ENCODE measurements at regions not wholly inside any gene's neighbourhood (a gene's known extent, or its start where the extent isn't known, plus 50 kb on each side); places are given as distances from the start of the nearest gene placed in this dataset.

- no peak for DNase-seq (ENCODE audit: low spot score)
- Mint-ChIP-seq H3K4me1 (peaks cover 45% of the 10 kb centered on the region), H3K36me3 (ENCODE audit: low read depth) (peaks cover 4% of the 10 kb centered on the region; the same call in 1 of the 3 replicates), H3K27me3 (ENCODE audit: insufficient read depth, low read depth, poor library complexity) (peaks cover 5% of the 10 kb centered on the region), H3K4me3 (no peak overlapping the region), H3K9me3 (no peaks in the 10 kb centered on the region; the same call in 2 of the 3 replicates), H3K27ac (peak overlapping the region; percentile 77)
- Histone ChIP-seq H3K27me3 (ENCODE audit: insufficient read depth) (no peaks in the 10 kb centered on the region), H3K4me2 (peak overlapping the region; percentile 49), H3K79me2 (replicated peaks; ENCODE audit: insufficient read depth) (no peaks in the 10 kb centered on the region), H3K36me3 (ENCODE audit: insufficient read depth) (no peaks in the 10 kb centered on the region), H3K27ac (ENCODE audit: low read depth) (peak overlapping the region; percentile 97; the same call in 1 of the 2 replicates), H2AFZ (no peak overlapping the region), H4K20me1 (replicated peaks; ENCODE audit: insufficient read depth) (no peaks in the 10 kb centered on the region), H3K4me3 (0 out of 2 replicates have a peak overlapping the region, but pooled peaks have one; percentile 1), H3F3A (replicated peaks; ENCODE audit: low read depth) (peaks cover 5% of the 10 kb centered on the region; the same call in 1 of the 2 replicates), H3K9me2 (ENCODE audit: insufficient read depth) (no peaks in the 10 kb centered on the region; the same call in 1 of the 2 replicates), H3K4me1 (ENCODE audit: insufficient read depth) (peaks cover 43% of the 10 kb centered on the region)
- ATAC-seq = no peak
- TF ChIP-seq NANOG (IDR thresholded peaks at IDR 0.05; ENCODE audit: borderline replicate concordance) (no peak), CREB1 (CRISPR knock-in tag; IDR thresholded peaks at IDR 0.05; ENCODE audit: low read depth) (no peak), STAT1 (IDR thresholded peaks at IDR 0.05; ENCODE audit: unreplicated experiment) (no peak), ZNF331 (CRISPR knock-in tag; IDR thresholded peaks at IDR 0.05; ENCODE audit: low read depth) (no peak), CTCF (conservative IDR thresholded peaks at IDR 0.05; ENCODE audit: low read depth in 2 of 2) (no peak), ETS1 (IDR thresholded peaks at IDR 0.05) (no peak), EZH2phosphoT487 (IDR thresholded peaks at IDR 0.05; ENCODE audit: unreplicated experiment) (no peak), REST (IDR thresholded peaks at IDR 0.05; ENCODE audit: unreplicated experiment) (no peak), ZNF462 (CRISPR knock-in tag; IDR thresholded peaks at IDR 0.05) (no peak), EZH2 (IDR thresholded peaks at IDR 0.05; ENCODE audit: low read depth, unreplicated experiment) (no peak), ZNF114 (CRISPR knock-in tag; IDR thresholded peaks at IDR 0.05) (no peak), JUNB (IDR thresholded peaks at IDR 0.05; ENCODE audit: unreplicated experiment) (no peak), POLR2AphosphoS5 (IDR thresholded peaks at IDR 0.05; ENCODE audit: low read depth) (no peak)
Measured at GRCh38 chr13:106098778-106099177, 436.7 kb downstream of the EFNB2 start.

Data from GM23338 (cell line).